Testis (tissue), 2 donors: ENCODE measurements at regions not wholly inside any gene's neighbourhood (a gene's known extent, or its start where the extent isn't known, plus 50 kb on each side); places are given as distances from the start of the nearest gene placed in this dataset.

Source experiments
- DNase-seq: peaks from one replicate; pipeline ENCODE4 v3.0.0-alpha.2; 2019
- H3K27ac ChIP-seq, 2 donors: fragments of 200-600 bp; sonication (generic); one replicate each; pipeline ENCODE4 v1.5.1; 2019
- H3K27me3 ChIP-seq: fragments of 200-600 bp; sonication (generic); one replicate; pipeline ENCODE4 v1.5.1; 2019
- H3K36me3 ChIP-seq: fragments of 200-600 bp; sonication (generic); one replicate; pipeline ENCODE4 v1.5.1; 2017; ENCODE audit warnings: low read depth; ENCODE audit errors: missing control alignments
- H3K4me1 ChIP-seq: fragments of 200-600 bp; sonication (generic); one replicate; pipeline ENCODE4 v1.5.1; 2019
- H3K4me3 ChIP-seq, 2 donors: fragments of 200-600 bp; sonication (generic); one replicate each; pipeline ENCODE4 v1.5.1; 2017 to 2019
- H3K9me3 ChIP-seq: fragments of 200-600 bp; sonication (generic); one replicate; pipeline ENCODE4 v1.5.1; 2017
- CTCF ChIP-seq, 3 experiments: fragments of 450-650 bp in 2 of 3; fragments of 200-600 bp in 1 of 3; sonication (generic) in 1 of 3; IDR thresholded peaks; one replicate each; pipeline ENCODE4 v1.5.1; 2016 to 2019; ENCODE audit warnings: antibody characterized with exemption in 3 of 3, mild to moderate bottlenecking in 2 of 3, moderate library complexity in 1 of 3
- POLR2A ChIP-seq: fragments of 450-650 bp; IDR thresholded peaks from one replicate; pipeline ENCODE4 v1.6.1; 2017; ENCODE audit warnings: antibody characterized with exemption, mild to moderate bottlenecking, moderate library complexity
- WGBS, 2 donors: methylation state at CpG; one replicate each; pipeline ENCODE4 v1.1.5; 2018; 5-methylcytosine and 5-hydroxymethylcytosine counted together
- intact Hi-C: fragments of 100-400 bp; cut with DNase I; formaldehyde crosslinking; loops from one replicate; pipeline ENCODE4 v1.15.1; 2023; ENCODE audit warnings: low total_unique reads

DNA sequence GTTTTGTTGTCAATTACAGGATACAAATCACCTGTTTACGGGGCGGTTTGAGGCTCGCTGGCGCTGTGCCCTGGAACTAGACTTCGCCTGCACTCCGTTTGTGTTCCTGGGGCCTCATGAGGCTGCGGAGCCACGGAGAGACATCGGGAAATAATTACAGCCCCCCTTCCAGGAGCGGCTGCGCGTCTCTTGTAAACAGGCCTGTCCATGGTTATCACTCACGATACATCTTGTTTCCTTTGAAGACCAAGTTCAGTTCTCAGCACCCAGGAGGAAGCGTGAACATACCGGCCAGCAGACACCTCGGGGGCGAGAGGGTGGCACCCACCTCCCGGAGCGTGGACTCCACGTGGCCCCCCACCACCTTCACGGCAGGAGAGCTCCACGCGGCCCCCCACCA, 297.1 kb upstream of the IRX4 start:
- H3K4me3 ChIP-seq: no peak overlapping the region
- H3K9me3 ChIP-seq: no peaks in the 10 kb centered on the region
- no peaks in the 10 kb centered on the region for H3K36me3 ChIP-seq
- no peaks in the 10 kb centered on the region for H3K27me3 ChIP-seq
- H3K4me1 ChIP-seq: peaks cover 3% of the 10 kb centered on the region
- WGBS, 2 donors: 82 to 83% methylated on average over 22 to 23 of the region's 23 CpGs
- intact Hi-C loops: no loop called here
- H3K27ac ChIP-seq: no peak overlapping the region
- TF ChIP-seq CTCF (IDR thresholded peaks at IDR 0.05) (no peak), POLR2A (no peak)
- no peak for DNase-seq

DNA sequence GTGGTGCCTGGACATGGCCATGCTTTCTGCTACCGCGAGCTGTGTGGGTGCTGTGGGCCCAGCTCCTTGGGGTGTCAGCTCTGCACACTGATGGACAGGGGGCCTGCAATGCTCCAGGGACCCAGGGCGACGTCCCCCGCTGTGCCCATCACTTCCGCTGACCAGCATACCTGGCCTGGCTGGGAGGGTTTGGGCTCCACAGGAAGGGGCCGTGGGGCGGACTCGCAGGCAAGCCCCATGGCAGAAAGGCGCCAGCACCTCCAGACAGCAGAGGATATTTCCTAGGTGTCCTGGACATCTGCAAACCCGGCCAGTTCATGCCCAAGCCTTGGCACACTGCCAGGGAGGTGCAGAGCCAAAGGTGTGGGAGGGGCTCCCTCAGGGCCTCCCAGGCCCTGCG, 295.8 kb upstream of the IRX4 start:
- DNase-seq: no peak
- intact Hi-C loops: no loop called here
- TF ChIP-seq POLR2A (no peak), CTCF (IDR thresholded peaks at IDR 0.05) (no peak)
- H3K27me3 ChIP-seq: no peaks in the 10 kb centered on the region
- no peaks in the 10 kb centered on the region for H3K9me3 ChIP-seq
- WGBS, 2 donors: 83 to 84% methylated on average over 1 to 12 of the region's 12 CpGs
- H3K36me3 ChIP-seq: no peaks in the 10 kb centered on the region
- H3K4me3 ChIP-seq: no peak overlapping the region
- no peak overlapping the region for H3K27ac ChIP-seq
- H3K4me1 ChIP-seq: peaks cover under 1% of the 10 kb centered on the region

- no peaks in the 10 kb centered on the region for H3K4me1 ChIP-seq
- WGBS, 2 donors: 88% methylated on average over 12 of the region's 12 CpGs; no CpG with 5 or more reads in 1 of the 2 donors
- H3K4me3 ChIP-seq: no peak overlapping the region
- H3K27me3 ChIP-seq: no peaks in the 10 kb centered on the region
- no peak overlapping the region for H3K27ac ChIP-seq
- DNase-seq: no peak
- TF ChIP-seq CTCF (IDR thresholded peaks at IDR 0.05): no peak
- no peaks in the 10 kb centered on the region for H3K36me3 ChIP-seq
- intact Hi-C loops: no loop called here
- no peaks in the 10 kb centered on the region for H3K9me3 ChIP-seq
These were observed 295.3 kb upstream of the IRX4 start for GRCh38 chr5:2178071-2178477.

DNA sequence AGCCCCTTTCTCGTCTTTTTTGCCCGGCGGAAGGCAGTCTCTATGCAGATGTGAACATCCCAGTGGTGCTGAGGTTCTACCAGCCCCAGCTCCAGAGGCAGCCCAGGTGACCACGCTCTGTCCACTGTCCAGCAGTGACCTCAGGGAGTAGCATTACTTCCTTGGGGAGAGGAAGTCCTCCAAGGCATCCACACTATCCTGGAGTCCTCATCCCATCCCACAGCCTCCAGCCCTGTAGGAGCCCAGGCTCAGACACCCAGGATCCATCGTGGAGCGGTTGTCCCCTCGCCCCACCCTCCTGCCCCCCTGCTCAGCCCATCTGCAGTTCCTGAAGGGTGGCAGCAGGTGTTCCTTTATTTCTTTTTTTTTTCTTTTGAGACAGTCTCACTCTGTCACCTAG, 294.5 kb upstream of the IRX4 start:
- Histone ChIP-seq H3K9me3 (no peaks in the 10 kb centered on the region), H3K4me3 (no peak overlapping the region), H3K4me1 (no peaks in the 10 kb centered on the region), H3K27me3 (no peaks in the 10 kb centered on the region), H3K36me3 (no peaks in the 10 kb centered on the region), H3K27ac (no peak overlapping the region)
- DNase-seq: no peak
- TF ChIP-seq POLR2A (no peak), CTCF (IDR thresholded peaks at IDR 0.05) (no peak)
- intact Hi-C loops: no loop called here
- WGBS, 2 donors: 93 to 96% methylated on average over 4 to 7 of the region's 7 CpGs

GRCh38 chr5:2176581-2176980, 293.9 kb upstream of the IRX4 start:
- TF ChIP-seq CTCF (IDR thresholded peaks at IDR 0.05) (no peak), POLR2A (no peak)
- no peak for DNase-seq
- WGBS, 2 donors: 69 to 71% methylated on average over 1 of the region's 1 CpG
- H3K9me3 ChIP-seq: no peaks in the 10 kb centered on the region
- H3K4me1 ChIP-seq: no peaks in the 10 kb centered on the region
- no peaks in the 10 kb centered on the region for H3K36me3 ChIP-seq
- no peaks in the 10 kb centered on the region for H3K27me3 ChIP-seq
- H3K4me3 ChIP-seq: no peak overlapping the region
- intact Hi-C loops: no loop called here
- H3K27ac ChIP-seq: no peak overlapping the region
